ENCODE measurements at regions not wholly inside any gene's neighbourhood (a gene's known extent, or its start where the extent isn't known, plus 50 kb on each side); places are given as distances from the start of the nearest gene placed in this dataset.

- Mint-ChIP-seq H3K36me3 (no peaks in the 10 kb centered on the region), H3K9me3 (peaks cover 0 to 3% of the 10 kb centered on the region in 2 donors), H3K4me1 (no peaks in the 10 kb centered on the region), H3K4me3 (no peak overlapping the region), H3K27ac (no peak overlapping the region), H3K27me3 (ENCODE audit: low read depth in 2 of 2) (no peaks in the 10 kb centered on the region)
- no peaks in the 10 kb centered on the region for H3K4me1 ChIP-seq (ENCODE audit: control insufficient read depth, insufficient read depth, low read length)
- H3K9me3 ChIP-seq (ENCODE audit: control insufficient read depth, insufficient read depth, low read length) = no peaks in the 10 kb centered on the region
- H3K36me3 ChIP-seq (ENCODE audit: control insufficient read depth, insufficient read depth, low read length) = no peaks in the 10 kb centered on the region
- WGBS (ENCODE audit: insufficient coverage) = 26% methylated on average over 3 of the region's 3 CpGs
- ATAC-seq (no peak), DNase-seq (no peak)
- no peaks in the 10 kb centered on the region for H3K27me3 ChIP-seq (ENCODE audit: control insufficient read depth, insufficient read depth, low read length)
- H3K4me3 ChIP-seq (ENCODE audit: low read length) = no peak overlapping the region
- intact Hi-C loops (cut with micrococcal nuclease) = no loop called here
- H3K27ac ChIP-seq (ENCODE audit: low read length) = no peak overlapping the region
- TF ChIP-seq CTCF (IDR thresholded peaks at IDR 0.05) = no peak
These were observed 432.5 kb downstream of the RBFOX1 start for GRCh38 chr16:7765079-7765550.

GRCh38 chr16:7763111-7763510 is 430.5 kb downstream of the RBFOX1 start:
- no peaks in the 10 kb centered on the region for H3K36me3 Mint-ChIP-seq
- no peak for TF ChIP-seq CTCF (IDR thresholded peaks at IDR 0.05)
- Histone ChIP-seq H3K27me3 (ENCODE audit: control insufficient read depth, insufficient read depth, low read length) (no peaks in the 10 kb centered on the region), H3K9me3 (ENCODE audit: control insufficient read depth, insufficient read depth, low read length) (no peaks in the 10 kb centered on the region), H3K27ac (ENCODE audit: low read length) (no peak overlapping the region), H3K4me3 (ENCODE audit: low read length) (no peak overlapping the region), H3K36me3 (ENCODE audit: control insufficient read depth, insufficient read depth, low read length) (no peaks in the 10 kb centered on the region), H3K4me1 (ENCODE audit: control insufficient read depth, insufficient read depth, low read length) (no peaks in the 10 kb centered on the region)
- ATAC-seq = no peak
- WGBS (ENCODE audit: insufficient coverage) = 69% methylated on average over 8 of the region's 8 CpGs
- H3K9me3 Mint-ChIP-seq = peaks cover under 1 to 3% of the 10 kb centered on the region in 2 donors
- no peaks in the 10 kb centered on the region for H3K4me1 Mint-ChIP-seq
- no peak overlapping the region for H3K27ac Mint-ChIP-seq
- no peak for DNase-seq
- no peak overlapping the region for H3K4me3 Mint-ChIP-seq
- intact Hi-C loops (cut with micrococcal nuclease) = no loop called here
- no peaks in the 10 kb centered on the region for H3K27me3 Mint-ChIP-seq (ENCODE audit: low read depth in 2 of 2)

Measured in natural killer cell (primary cell).